ENCODE measurements at regions not wholly inside any gene's neighbourhood (a gene's known extent, or its start where the extent isn't known, plus 50 kb on each side); places are given as distances from the start of the nearest gene placed in this dataset.

DNA sequence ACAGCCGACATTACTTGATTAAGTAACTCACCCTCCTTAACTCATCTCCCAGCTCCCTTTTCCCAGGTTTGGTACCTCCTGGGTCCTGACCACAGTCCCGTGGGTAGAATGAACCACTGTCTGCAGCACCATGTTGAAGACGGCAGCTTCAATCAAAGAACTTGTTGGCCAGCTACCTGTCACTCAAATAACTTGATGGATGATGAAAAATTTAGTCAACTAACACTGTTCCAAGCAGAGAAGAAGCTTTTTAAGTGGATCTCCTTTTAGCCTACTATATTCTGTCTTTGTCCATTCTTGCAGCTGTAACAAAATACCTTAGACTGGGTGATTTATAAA, 138.4 kb upstream of the F3 start:
- no peak overlapping the region for H3K4me3 ChIP-seq (ENCODE audit: low read length)
- DNase-seq (ENCODE audit: low read depth) = no peak
- TF ChIP-seq, protein P1, sequence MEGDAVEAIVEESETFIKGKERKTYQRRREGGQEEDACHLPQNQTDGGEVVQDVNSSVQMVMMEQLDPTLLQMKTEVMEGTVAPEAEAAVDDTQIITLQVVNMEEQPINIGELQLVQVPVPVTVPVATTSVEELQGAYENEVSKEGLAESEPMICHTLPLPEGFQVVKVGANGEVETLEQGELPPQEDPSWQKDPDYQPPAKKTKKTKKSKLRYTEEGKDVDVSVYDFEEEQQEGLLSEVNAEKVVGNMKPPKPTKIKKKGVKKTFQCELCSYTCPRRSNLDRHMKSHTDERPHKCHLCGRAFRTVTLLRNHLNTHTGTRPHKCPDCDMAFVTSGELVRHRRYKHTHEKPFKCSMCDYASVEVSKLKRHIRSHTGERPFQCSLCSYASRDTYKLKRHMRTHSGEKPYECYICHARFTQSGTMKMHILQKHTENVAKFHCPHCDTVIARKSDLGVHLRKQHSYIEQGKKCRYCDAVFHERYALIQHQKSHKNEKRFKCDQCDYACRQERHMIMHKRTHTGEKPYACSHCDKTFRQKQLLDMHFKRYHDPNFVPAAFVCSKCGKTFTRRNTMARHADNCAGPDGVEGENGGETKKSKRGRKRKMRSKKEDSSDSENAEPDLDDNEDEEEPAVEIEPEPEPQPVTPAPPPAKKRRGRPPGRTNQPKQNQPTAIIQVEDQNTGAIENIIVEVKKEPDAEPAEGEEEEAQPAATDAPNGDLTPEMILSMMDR (IDR thresholded peaks at IDR 0.05; ENCODE audit: insufficient read depth, low read depth, low read length, missing control alignments) = no peak

DNA sequence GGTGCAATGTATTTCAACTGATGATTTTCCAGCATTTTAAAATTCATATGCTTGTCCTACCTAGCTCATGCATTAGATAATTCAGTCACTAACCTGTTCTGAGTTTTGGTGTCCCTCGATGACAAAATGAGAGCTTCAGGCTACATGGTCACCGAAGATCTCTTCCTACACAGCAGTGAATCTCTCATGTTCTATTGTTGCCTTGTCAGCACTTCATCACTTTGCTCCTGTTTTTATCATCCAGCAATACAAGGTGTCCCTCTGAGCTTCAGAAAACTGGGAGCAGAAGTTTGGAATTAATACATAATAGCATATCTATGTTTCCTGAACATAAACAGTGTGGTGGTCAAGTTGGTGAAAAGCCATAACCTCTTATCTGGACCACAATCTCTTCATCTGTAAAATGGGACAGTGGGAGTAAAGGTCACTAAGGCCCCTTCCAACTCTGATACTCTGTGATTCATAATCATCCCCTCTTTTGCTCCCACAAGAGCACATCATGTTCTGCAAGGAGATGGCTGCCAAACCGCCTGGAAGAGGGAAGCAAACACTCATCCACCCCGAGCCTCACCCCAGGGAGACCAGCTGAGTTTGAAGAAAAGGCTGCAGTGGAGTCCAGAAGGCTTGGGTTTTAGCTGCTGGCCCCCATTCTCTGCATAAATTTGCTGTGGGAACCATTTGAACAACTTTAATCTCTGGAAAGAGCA, 137.9 kb upstream of the F3 start:
- DNase-seq (ENCODE audit: low read depth) = no peak
- TF ChIP-seq, protein P1 (IDR thresholded peaks at IDR 0.05; ENCODE audit: insufficient read depth, low read depth, low read length, missing control alignments) = no peak
- no peak overlapping the region for H3K4me3 ChIP-seq (ENCODE audit: low read length)

DNA sequence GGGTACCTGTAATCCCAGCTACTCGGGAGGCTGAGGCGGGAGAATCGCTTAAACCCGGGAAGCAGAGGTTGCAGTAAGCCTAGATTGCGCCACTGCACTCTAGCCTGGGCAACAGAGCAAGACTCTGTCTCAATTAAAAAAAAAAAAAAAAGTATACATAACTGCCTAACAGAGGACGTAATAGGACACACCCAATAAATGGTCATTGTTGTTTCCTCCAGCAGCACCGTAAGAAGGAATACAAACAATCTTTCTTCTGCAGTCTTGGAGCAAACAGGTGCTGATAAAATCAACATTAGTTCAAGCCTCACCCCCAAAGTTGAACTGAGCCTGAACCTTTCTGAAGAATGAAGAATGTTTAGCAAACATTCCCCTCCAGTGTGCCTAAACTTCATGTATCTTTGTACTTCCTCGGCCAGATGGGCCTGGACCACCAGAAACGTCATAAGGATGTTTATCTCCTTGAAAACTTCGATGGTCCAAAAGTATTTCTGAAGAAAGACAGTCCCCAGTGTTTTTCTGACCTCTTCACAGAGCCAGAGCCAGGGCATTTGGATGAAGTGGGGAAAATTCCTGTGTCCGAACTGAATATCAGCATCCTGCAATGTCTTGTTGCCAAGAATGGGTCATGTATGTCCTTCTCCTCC, 136.8 kb upstream of the F3 start:
- H3K4me3 ChIP-seq (ENCODE audit: low read length) = no peak overlapping the region
- no peak for DNase-seq (ENCODE audit: low read depth)
- TF ChIP-seq, protein P1 (IDR thresholded peaks at IDR 0.05; ENCODE audit: insufficient read depth, low read depth, low read length, missing control alignments) = no peak

DNA sequence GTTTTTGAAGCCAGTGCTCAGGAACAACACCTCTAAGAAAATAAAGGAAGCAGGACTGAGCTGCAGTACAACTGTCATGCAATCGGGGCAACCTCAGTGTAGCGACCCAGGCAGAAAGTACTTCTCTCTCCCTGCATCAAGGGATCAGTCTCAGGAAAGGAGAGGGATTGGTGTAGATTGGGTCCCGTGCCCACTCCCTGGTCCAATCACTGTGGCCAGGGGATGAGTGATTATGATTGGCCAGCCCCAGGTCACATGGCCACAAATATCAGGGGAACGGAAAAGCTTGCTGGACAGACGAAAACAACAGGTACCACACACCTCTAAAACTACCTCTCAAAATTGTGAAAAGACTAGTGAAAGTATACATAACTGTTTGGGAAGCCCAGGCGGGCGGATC, 136.2 kb upstream of the F3 start:
- TF ChIP-seq, protein P1 (IDR thresholded peaks at IDR 0.05; ENCODE audit: insufficient read depth, low read depth, low read length, missing control alignments) = no peak
- H3K4me3 ChIP-seq (ENCODE audit: low read length) = no peak overlapping the region
- no peak for DNase-seq (ENCODE audit: low read depth)

DNA sequence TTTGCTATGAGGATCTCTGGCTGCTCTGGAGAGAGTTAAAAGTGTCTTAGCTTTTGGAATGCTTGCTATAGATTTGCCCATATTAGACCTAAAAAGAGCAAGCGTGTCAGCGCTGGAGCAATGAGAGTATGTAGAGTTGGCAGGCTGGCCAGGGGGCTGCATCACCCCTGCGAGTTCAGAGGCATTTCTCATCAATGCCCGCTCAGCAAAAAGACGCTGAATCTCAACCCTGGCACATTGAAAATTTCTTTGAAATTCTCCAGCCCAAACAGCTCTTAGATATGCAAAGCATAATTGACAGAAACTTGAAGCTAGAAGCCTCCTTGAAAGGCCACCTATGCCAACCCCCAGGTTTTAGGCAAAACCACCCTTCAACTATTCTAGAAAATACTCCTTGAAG, 135.5 kb upstream of the F3 start:
- H3K4me3 ChIP-seq (ENCODE audit: low read length) = no peak overlapping the region
- TF ChIP-seq, protein P1 (IDR thresholded peaks at IDR 0.05; ENCODE audit: insufficient read depth, low read depth, low read length, missing control alignments) = no peak
- no peak for DNase-seq (ENCODE audit: low read depth)

DNA sequence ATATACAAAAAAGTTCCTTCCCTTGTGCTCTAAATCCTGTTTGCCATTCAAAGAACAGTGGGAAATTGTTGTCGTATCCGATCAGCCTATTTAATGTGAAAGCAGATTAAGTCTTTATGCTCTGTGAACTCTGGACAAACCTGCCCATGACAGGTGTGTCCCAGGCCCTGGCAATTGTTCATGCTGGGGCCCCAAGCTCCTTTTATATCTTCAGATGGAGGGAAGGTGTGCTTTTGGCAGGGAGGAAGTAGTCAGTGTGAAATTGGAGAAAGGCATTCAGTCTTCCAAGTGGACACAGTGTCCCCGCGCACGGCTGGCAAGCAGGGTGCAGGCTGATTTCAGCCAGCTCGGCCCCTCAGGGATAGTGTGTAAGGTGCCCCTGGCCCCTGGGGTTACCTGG, 135.1 kb upstream of the F3 start:
- DNase-seq (ENCODE audit: low read depth) = no peak
- TF ChIP-seq, protein P1 (IDR thresholded peaks at IDR 0.05; ENCODE audit: insufficient read depth, low read depth, low read length, missing control alignments) = no peak
- H3K4me3 ChIP-seq (ENCODE audit: low read length) = no peak overlapping the region

DNA sequence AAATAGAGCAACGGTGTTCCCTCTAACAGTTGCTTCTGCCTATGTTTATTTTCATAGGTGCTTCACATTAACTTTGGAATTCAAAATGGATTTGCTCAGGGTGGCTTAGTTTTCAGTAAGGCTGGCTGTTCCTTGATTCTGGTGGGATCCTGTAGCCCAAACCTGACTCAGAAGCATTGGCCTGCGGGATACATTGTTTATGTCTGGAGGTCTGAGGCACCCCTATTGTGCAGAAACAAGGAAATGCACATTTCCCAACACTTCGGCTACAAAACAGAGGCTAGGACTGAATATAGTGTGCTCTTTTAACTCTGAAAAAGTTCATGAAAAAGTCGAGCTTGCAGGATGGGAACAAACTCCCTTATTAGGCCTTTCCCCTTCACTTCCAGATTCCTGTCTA, 133.8 kb upstream of the F3 start:
- no peak for DNase-seq (ENCODE audit: low read depth)
- TF ChIP-seq, protein P1 (IDR thresholded peaks at IDR 0.05; ENCODE audit: insufficient read depth, low read depth, low read length, missing control alignments) = no peak
- no peak overlapping the region for H3K4me3 ChIP-seq (ENCODE audit: low read length)
